K562 (cell line): ENCODE measurements at regions not wholly inside any gene's neighbourhood (a gene's known extent, or its start where the extent isn't known, plus 50 kb on each side); places are given as distances from the start of the nearest gene placed in this dataset.

Experiments
- ATAC-seq: fragments of 200-7000 bp; cut with Tn5 transposase; 3 replicates; pipeline ENCODE4 v1.9.1; 2020; ENCODE audit warnings: moderate library complexity
- BruUV-seq: library from RNA; stranded (reverse); fragments of 400-500 nt; replicated peaks from 2 replicates; lab custom pipeline; 2021; lab: Mats Ljungman, UMichigan
- CTCF ChIA-PET: fragments of 300-600 bp; formaldehyde crosslinking; extraction: SDS; loops from one replicate; lab custom pipeline; 2021; ENCODE audit warnings: low intra/inter-chr PET ratio; lab: Yijun Ruan, JAX
- POLR2A ChIA-PET: fragments of 300-600, 350-650 bp; sonication (Branson Sonifier 250); formaldehyde crosslinking; extraction: SDS; loops from one replicate; lab custom pipeline; 2021; ENCODE audit warnings: antibody characterized with exemption, inconsistent platforms; lab: Yijun Ruan, JAX
- DNase-seq, 4 experiments: peaks; one replicate each; pipeline versions ENCODE4 v3.0.0 to v3.0.0-alpha.2; 2011 to 2018; ENCODE audit warnings: low spot score in 3 of 4, mixed read lengths in 3 of 4; ENCODE audit errors: extremely low read depth in 1 of 4
- FAIRE-seq: peaks from 2 replicates; lab custom pipeline; 2011; peaks lifted over from hg19 to GRCh38; lab: Jason Lieb, UNC
- H2AFZ ChIP-seq: 2 replicates; pipeline ENCODE4 v1.6.0; 2011; ENCODE audit warnings: low read depth, low read length, control low read depth, inconsistent platforms
- H3K27ac ChIP-seq: fragments of 200-600 bp; 3 replicates; pipeline ENCODE4 v1.8.0; 2011; ENCODE audit warnings: low read depth, mild to moderate bottlenecking, control low read depth, inconsistent platforms, low read length, moderate library complexity, mixed read lengths; ENCODE audit errors: extremely low read depth
- H3K27me3 ChIP-seq, 2 experiments: fragments of 300-600 bp in 1 of 2; 2 replicates in 1 of 2; 3 replicates in 1 of 2; pipeline versions ENCODE4 v1.6.0 to v1.8.0; 2011; ENCODE audit warnings: inconsistent platforms in 2 of 2, low read length in 2 of 2, mild to moderate bottlenecking in 1 of 2, mixed read lengths in 1 of 2, moderate library complexity in 1 of 2; ENCODE audit not compliant: control insufficient read depth in 2 of 2, insufficient read depth in 2 of 2
- H3K36me3 ChIP-seq: fragments of 300-600 bp; 3 replicates; pipeline ENCODE4 v1.8.0; 2011; ENCODE audit warnings: mild to moderate bottlenecking, low read length, inconsistent platforms; ENCODE audit not compliant: control insufficient read depth, insufficient read depth
- H3K4me1 ChIP-seq, 2 experiments: fragments of 200-600 bp in 1 of 2; replicated peaks in 1 of 2; 2 replicates in 1 of 2; 3 replicates in 1 of 2; pipeline versions ENCODE4 v1.5.1 to v1.8.0; 2011; ENCODE audit warnings: inconsistent platforms in 2 of 2, low read length in 2 of 2, mild to moderate bottlenecking in 1 of 2, mixed read lengths in 1 of 2, moderate library complexity in 1 of 2; ENCODE audit not compliant: control insufficient read depth in 2 of 2, insufficient read depth in 2 of 2
- H3K4me2 ChIP-seq: 2 replicates; pipeline ENCODE4 v1.6.1; 2011; ENCODE audit warnings: low read length, control low read depth, inconsistent platforms, mixed read lengths; ENCODE audit not compliant: insufficient read depth
- H3K4me3 ChIP-seq: fragments of 200-600 bp; sonication (generic), shearing (Covaris generic); 2 replicates; pipeline ENCODE4 v1.5.1; 2016; ENCODE audit warnings: control low read depth, inconsistent platforms
- H3K79me2 ChIP-seq: fragments of 200-600 bp; 3 replicates; pipeline ENCODE4 v1.8.0; 2011; ENCODE audit warnings: low read length, inconsistent platforms; ENCODE audit not compliant: control insufficient read depth, insufficient read depth
- H3K9ac ChIP-seq, 2 experiments: 2 replicates each; pipeline versions ENCODE4 v1.6.0 to v1.6.1; 2011; ENCODE audit warnings: low read depth in 2 of 2, low read length in 2 of 2, control low read depth in 1 of 2, inconsistent platforms in 1 of 2, mild to moderate bottlenecking in 1 of 2, mixed read lengths in 1 of 2; ENCODE audit not compliant: insufficient read depth in 1 of 2
- H3K9me1 ChIP-seq: one replicate; pipeline ENCODE4 v1.6.0; 2011; ENCODE audit warnings: inconsistent platforms, mild to moderate bottlenecking, low read length, moderate library complexity; ENCODE audit not compliant: control insufficient read depth, insufficient read depth
- H3K9me3 ChIP-seq: replicated peaks from 2 replicates; pipeline ENCODE4 v1.5.1; 2011; ENCODE audit warnings: low read depth, low read length, inconsistent platforms; ENCODE audit not compliant: control insufficient read depth, insufficient read depth
- H4K20me1 ChIP-seq: replicated peaks from 2 replicates; pipeline ENCODE4 v1.6.1; 2011; ENCODE audit warnings: low read length, inconsistent platforms, mixed read lengths; ENCODE audit not compliant: control insufficient read depth, insufficient read depth
- ETV1 ChIP-seq: fragments of 450-650 bp; conservative IDR thresholded peaks from 2 replicates; pipeline ENCODE4 v1.6.1; 2016; ENCODE audit warnings: missing genetic modification characterization, control low read depth, low read depth, missing compliant biosample characterization
- GTF2F1 ChIP-seq: IDR thresholded peaks from 2 replicates; pipeline ENCODE4 v1.6.1; 2011; ENCODE audit warnings: low read depth, low read length, improper control_type of control experiment
- NEUROD1 ChIP-seq: fragments of 150-350 bp; IDR thresholded peaks from 2 replicates; pipeline ENCODE4 v1.6.1; 2014; ENCODE audit warnings: borderline replicate concordance, low read length, low read depth; ENCODE audit not compliant: partially characterized antibody
- NRF1 ChIP-seq, 2 experiments: fragments of 450-650 bp; IDR thresholded peaks in 1 of 2; conservative IDR thresholded peaks in 1 of 2; 2 replicates each; pipeline ENCODE4 v1.6.1; 2014; ENCODE audit warnings: mild to moderate bottlenecking in 2 of 2
- ZBTB17 ChIP-seq: fragments of 450-650 bp; formaldehyde crosslinking; IDR thresholded peaks from 2 replicates; pipeline ENCODE4 v1.4.0; 2020; ENCODE audit warnings: mild to moderate bottlenecking
- ZNF696 ChIP-seq: fragments of 250-450 bp; sonication (Bioruptor Pico); conservative IDR thresholded peaks from 2 replicates; pipeline ENCODE4 v1.4.0; 2020; ENCODE audit warnings: mild to moderate bottlenecking, moderate library complexity
- WGBS: fragments of 100-300 bp; shearing (Covaris generic); methylation state at CpG from one replicate; pipeline ENCODE4 v1.1.6; 2016; ENCODE audit warnings: low coverage, mixed read lengths; ENCODE audit not compliant: insufficient coverage; ENCODE audit errors: missing lambda C conversion rate; 5-methylcytosine and 5-hydroxymethylcytosine counted together
- in situ Hi-C: fragments of 300-500 bp; cut with MboI; formaldehyde crosslinking; loops from 4 replicates; pipeline ENCODE4 v1.15.0; 2018; ENCODE audit warnings: inconsistent platforms, mixed read lengths
- intact Hi-C: fragments of 100-400 bp; cut with micrococcal nuclease; formaldehyde crosslinking; loops from 2 replicates; pipeline ENCODE4 v1.14.2; 2022
- TF ChIP-seq, protein P1 (sequence below): conservative IDR thresholded peaks from 2 replicates; pipeline ENCODE4 v1.6.1; 2011; ENCODE audit warnings: low read depth, mild to moderate bottlenecking, low read length; ENCODE audit not compliant: control insufficient read depth
- TF ChIP-seq, protein P2 (sequence below), 2 experiments: fragments of 450-650 bp; IDR thresholded peaks; 2 replicates each; pipeline ENCODE4 v1.6.1; 2016; ENCODE audit warnings: mild to moderate bottlenecking in 2 of 2, borderline replicate concordance in 1 of 2, low read depth in 1 of 2, moderate library complexity in 1 of 2
- TF ChIP-seq, protein P3 (sequence below): fragments of 250-450 bp; sonication (Bioruptor Pico); IDR thresholded peaks from 2 replicates; pipeline ENCODE4 v1.4.0; 2020

DNA sequence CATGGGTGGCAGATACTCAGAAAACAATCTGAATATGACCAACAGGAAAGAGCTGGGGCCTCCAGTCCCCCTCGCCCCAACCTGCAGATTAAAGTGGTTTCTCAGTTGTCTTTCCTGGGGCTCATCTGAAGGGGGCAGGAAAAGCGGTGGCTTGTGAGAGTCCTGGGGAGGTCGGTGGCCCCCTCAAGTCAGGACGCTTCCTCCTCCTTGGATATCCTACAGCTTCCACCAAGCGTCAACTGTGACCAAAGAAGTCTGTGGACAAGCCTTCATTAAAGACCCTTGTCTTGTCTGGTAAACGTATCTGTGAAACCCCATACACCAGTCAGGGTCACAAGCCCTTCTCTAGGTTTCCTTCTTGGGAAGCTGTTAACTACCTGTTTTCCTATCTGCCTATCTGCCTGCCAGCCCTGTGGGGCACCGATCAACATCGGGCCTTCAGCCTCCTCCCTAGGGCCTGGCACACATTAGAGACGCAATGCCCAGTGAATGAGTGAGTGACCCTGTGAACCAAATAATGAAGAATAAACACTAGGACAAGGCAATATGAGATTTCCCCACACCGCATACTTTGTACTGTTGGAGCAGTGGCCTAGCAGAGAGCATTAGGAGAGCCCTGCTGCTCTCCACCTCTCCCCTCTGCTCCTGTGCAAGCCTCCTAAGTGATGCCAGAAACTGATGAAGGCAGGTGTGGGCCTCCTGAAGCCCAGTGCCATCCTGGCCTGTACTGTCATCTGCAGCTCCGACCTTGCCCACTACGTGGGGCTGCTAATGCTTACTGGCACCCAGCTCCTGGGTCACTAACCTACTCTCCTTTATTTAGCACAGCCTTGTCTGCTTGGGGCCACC is 1317.8 kb downstream of the UQCRFS1 start (continued):
- no peak for TF ChIP-seq ZNF696 (CRISPR knock-in tag)
- TF ChIP-seq NRF1 (conservative IDR thresholded peaks at IDR 0.05 in 1 of 2, IDR thresholded peaks at IDR 0.05 in 1 of 2), result no peak
- no peak for TF ChIP-seq GTF2F1

DNA sequence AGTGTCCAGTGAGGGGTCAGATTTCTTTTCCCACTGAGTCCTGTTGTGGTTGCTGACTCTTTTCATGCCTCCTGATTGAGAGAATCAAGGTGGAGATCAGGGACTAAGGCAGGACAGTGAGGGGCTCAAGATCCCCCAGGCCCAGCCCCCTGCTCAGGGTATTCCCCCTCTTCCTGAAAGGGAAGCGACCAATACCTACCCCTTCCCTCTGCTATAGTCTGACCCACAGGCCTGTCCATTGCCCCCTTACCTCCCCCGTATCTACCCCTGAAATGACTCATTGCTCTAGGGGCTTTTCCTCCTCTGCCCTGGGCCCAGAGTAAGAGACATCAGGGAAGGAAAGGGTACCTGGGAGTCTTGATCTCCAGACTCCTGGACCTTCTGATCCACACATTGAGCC is 1320.5 kb downstream of the UQCRFS1 start:
- no peaks in the 10 kb centered on the region for H3K4me1 ChIP-seq
- H3K9me3 ChIP-seq, result no peaks in the 10 kb centered on the region
- no peak overlapping the region for H3K27ac ChIP-seq
- no peaks in the 10 kb centered on the region for H3K36me3 ChIP-seq
- CTCF ChIA-PET, result no interaction called here
- no TSS peak for BruUV-seq
- H3K9ac ChIP-seq, result no peak overlapping the region
- H3K27me3 ChIP-seq, result no peaks in the 10 kb centered on the region
- H3K4me3 ChIP-seq, result no peak overlapping the region
- no peak overlapping the region for H2AFZ ChIP-seq
- POLR2A ChIA-PET, result no interaction called here
- intact Hi-C loops, result no loop called here
- no peak for ATAC-seq
- in situ Hi-C loops, result no loop called here
- no peaks in the 10 kb centered on the region for H3K9me1 ChIP-seq
- no peak for DNase-seq
- no peaks in the 10 kb centered on the region for H4K20me1 ChIP-seq
- no peaks in the 10 kb centered on the region for H3K79me2 ChIP-seq
- 0% methylated on average over 1 of the region's 2 CpGs for WGBS
- no peak overlapping the region for H3K4me2 ChIP-seq
- no peak for FAIRE-seq
- TF ChIP-seq, protein P1, sequence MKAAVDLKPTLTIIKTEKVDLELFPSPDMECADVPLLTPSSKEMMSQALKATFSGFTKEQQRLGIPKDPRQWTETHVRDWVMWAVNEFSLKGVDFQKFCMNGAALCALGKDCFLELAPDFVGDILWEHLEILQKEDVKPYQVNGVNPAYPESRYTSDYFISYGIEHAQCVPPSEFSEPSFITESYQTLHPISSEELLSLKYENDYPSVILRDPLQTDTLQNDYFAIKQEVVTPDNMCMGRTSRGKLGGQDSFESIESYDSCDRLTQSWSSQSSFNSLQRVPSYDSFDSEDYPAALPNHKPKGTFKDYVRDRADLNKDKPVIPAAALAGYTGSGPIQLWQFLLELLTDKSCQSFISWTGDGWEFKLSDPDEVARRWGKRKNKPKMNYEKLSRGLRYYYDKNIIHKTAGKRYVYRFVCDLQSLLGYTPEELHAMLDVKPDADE, result no peak
- TF ChIP-seq ZBTB17 (no peak), NEUROD1 (no peak), ETV1 (tag) (no peak)
- TF ChIP-seq, protein P2, sequence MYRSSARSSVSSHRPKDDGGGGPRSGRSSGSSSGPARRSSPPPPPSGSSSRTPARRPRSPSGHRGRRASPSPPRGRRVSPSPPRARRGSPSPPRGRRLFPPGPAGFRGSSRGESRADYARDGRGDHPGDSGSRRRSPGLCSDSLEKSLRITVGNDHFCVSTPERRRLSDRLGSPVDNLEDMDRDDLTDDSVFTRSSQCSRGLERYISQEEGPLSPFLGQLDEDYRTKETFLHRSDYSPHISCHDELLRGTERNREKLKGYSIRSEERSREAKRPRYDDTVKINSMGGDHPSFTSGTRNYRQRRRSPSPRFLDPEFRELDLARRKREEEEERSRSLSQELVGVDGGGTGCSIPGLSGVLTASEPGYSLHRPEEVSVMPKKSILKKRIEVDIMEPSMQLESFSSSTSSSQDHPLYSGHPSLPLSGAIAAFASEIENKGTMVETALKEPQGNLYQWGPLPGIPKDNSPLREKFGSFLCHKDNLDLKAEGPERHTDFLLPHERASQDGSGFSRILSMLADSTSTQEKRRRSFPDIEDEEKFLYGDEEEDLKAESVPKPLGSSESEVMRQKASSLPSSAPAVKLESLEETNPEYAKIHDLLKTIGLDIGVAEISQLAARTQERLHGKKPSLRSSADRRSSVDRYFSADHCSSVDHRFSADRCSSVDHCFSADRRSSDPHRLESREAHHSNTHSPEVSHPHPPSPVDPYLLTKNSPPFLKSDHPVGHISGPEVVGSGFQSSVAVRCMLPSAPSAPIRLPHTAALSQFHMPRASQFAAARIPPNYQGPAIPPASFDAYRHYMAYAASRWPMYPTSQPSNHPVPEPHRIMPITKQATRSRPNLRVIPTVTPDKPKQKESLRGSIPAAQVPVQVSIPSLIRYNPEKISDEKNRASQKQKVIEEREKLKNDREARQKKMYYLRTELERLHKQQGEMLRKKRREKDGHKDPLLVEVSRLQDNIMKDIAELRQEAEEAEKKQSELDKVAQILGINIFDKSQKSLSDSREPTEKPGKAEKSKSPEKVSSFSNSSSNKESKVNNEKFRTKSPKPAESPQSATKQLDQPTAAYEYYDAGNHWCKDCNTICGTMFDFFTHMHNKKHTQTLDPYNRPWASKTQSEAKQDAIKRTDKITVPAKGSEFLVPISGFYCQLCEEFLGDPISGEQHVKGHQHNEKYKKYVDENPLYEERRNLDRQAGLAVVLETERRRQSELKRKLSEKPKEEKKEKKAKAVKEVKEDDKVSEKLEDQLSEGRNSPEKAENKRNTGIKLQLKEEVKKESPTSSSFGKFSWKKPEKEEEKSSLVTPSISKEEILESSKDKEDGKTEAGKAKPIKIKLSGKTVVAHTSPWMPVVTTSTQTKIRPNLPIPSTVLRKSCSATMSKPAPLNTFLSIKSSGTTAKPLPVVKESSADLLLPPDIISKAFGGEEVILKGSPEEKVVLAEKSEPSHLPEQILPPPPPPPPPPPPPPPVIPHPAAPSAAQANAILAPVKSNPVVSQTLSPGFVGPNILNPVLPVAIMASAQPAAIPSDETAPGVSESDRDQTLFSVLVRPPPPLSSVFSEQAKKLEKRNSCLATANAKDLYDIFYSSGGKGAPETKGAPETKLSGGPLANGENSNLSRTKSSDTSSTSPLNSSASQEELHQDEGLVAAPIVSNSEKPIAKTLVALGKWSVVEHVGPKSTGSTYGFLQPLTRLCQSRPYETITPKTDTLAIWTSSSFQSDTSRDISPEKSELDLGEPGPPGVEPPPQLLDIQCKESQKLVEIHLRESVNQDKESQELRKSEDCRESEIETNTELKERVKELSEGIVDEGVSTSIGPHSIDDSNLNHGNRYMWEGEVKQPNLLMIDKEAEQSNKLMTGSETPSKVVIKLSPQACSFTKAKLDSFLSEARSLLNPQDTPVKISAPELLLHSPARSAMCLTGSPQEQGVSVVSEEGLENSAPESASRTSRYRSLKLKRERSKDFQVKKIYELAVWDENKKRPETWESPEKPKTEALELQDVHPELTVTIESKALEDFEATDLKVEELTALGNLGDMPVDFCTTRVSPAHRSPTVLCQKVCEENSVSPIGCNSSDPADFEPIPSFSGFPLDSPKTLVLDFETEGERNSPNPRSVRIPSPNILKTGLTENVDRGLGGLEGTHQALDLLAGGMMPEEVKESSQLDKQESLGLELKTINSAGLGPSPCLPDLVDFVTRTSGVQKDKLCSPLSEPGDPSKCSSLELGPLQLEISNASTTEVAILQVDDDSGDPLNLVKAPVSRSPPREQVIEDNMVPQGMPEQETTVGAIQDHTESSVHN (IDR thresholded peaks at IDR 0.05; ENCODE audit: borderline replicate concordance in 1 of 2, low read depth in 1 of 2), result no peak
- TF ChIP-seq, protein P3, sequence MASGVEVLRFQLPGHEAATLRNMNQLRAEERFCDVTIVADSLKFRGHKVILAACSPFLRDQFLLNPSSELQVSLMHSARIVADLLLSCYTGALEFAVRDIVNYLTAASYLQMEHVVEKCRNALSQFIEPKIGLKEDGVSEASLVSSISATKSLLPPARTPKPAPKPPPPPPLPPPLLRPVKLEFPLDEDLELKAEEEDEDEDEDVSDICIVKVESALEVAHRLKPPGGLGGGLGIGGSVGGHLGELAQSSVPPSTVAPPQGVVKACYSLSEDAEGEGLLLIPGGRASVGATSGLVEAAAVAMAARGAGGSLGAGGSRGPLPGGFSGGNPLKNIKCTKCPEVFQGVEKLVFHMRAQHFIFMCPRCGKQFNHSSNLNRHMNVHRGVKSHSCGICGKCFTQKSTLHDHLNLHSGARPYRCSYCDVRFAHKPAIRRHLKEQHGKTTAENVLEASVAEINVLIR (CRISPR knock-in tag), result no peak
